NCI-H2227 treated with DMSO at 0.1 percent for 48 hours (cell line): ENCODE measurements at regions not wholly inside any gene's neighbourhood (a gene's known extent, or its start where the extent isn't known, plus 50 kb on each side); places are given as distances from the start of the nearest gene placed in this dataset.

Source experiments
- DNase-seq: peaks from one replicate; lab custom pipeline; 2025; lab: John Stamatoyannopoulos, UW

GRCh38 chr7:121450631-121451198 is 54.6 kb upstream of the FAM3C start:
- DNase-seq = no peak

GRCh38 chr7:121449735-121450240 is 53.7 kb upstream of the FAM3C start:
- no peak for DNase-seq

DNA sequence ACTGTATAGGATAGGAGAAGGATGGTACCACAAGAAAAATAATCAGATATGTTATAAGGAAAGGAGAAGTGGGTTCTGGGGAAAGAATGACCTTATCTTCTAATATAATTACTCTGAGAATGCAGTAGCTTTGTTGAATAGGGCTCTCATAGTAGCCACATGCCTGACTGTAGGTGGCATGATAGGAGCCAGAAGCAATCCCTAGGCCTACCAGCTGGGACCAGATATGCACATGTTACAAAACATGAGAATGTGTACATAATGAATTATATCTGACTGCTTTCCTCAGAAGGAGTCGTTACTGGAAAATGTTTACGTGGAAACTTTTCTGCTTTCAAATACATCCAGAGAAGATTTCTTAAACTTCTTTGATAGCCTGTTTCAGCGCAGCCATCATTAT is 53.2 kb upstream of the FAM3C start:
- no peak for DNase-seq

DNA sequence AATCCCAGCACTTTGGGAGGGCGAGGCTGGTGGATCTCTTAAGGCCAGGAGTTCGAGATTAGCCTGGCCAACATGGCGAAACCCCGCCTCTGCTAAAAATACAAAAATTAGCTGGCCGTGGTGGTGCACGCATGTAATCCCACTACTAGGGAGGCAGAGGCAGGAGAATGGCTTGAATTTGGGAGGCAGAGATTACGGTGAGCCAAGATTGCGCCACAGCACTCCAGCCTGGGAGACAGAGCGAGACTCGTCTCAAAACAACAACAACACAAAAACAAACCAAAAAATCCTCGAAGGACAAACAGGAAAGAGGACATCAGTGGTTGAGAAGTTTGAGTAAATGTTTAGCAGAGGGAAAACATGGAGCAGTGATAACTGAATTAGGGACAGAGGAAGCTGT is 52.3 kb upstream of the FAM3C start:
- DNase-seq = no peak

DNA sequence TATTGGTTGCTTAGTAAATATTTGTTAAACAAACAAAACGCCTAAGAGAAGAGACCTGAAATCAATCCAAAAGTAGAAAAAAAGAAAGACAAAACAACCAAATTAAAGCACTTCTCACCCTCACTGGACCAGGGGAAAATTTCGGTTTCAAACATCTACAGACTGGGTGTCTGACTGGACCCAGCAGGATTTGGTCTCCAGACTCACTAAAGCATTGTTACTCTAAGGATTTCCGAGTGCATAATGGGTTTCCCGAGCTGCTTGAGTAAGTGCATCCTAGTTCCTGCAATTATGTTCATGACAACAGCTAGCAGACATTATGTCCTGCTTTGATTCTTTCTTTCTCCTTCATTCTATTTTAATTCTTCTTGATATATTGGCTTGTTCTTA is 51.8 kb upstream of the FAM3C start:
- peak; percentile 55 for DNase-seq

GRCh38 chr7:121447243-121447910 is 51.3 kb upstream of the FAM3C start:
- no peak for DNase-seq

DNA sequence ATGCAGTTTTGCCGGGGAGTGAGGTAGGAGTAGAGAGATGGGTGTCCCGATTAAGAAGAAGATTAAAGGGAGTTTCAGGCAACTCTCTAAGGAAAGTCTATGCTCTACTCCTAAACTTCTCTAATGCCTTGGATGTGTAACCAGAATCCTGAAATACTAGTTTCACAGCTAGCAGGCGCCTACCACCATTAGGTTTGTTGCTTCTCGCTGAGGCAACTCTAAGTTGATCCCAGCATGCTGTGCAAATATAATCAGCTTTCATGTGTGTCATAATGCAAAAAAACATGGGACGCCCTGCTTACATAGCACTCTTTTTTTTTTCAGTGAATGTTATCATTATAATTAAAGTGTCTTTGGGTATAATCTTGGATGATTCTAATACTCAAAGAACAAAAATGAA is 50.4 kb upstream of the FAM3C start:
- no peak for DNase-seq
